HepG2 (cell line): ENCODE measurements at regions not wholly inside any gene's neighbourhood (a gene's known extent, or its start where the extent isn't known, plus 50 kb on each side); places are given as distances from the start of the nearest gene placed in this dataset.

Experiments
- ATAC-seq: fragments of 200-7000 bp; cut with Tn5 transposase; 3 replicates; pipeline ENCODE4 v1.9.1; 2020; ENCODE audit warnings: mild to moderate bottlenecking, moderate library complexity
- BruUV-seq: library from RNA; stranded (reverse); fragments of 400-500 nt; replicated peaks from 2 replicates; lab custom pipeline; 2021; lab: Mats Ljungman, UMichigan
- CTCF ChIA-PET: fragments of 300-600 bp; formaldehyde crosslinking; extraction: SDS; loops from one replicate; lab custom pipeline; 2021; ENCODE audit warnings: low total read pairs, inconsistent platforms, low intra/inter-chr PET ratio; lab: Yijun Ruan, JAX
- POLR2A ChIA-PET: fragments of 350-600 bp; sonication (Branson Sonifier 250); formaldehyde crosslinking; loops from one replicate; lab custom pipeline; 2020; ENCODE audit warnings: antibody characterized with exemption, inconsistent platforms; lab: Yijun Ruan, JAX
- DNase-seq: peaks from one replicate; pipeline ENCODE4 v3.0.0-alpha.2; 2015; ENCODE audit warnings: low spot score
- FAIRE-seq: peaks from 3 replicates; lab custom pipeline; 2011; peaks lifted over from hg19 to GRCh38; lab: Jason Lieb, UNC
- H2AFZ ChIP-seq: one replicate; pipeline ENCODE4 v1.6.1; 2011; ENCODE audit warnings: low read length, inconsistent platforms
- H3K27ac ChIP-seq: fragments of 300-600 bp; 3 replicates; pipeline ENCODE4 v1.8.0; 2011; ENCODE audit warnings: mixed run types, mild to moderate bottlenecking, mixed read lengths, low read length, inconsistent platforms; ENCODE audit not compliant: insufficient read depth; ENCODE audit errors: extremely low read length
- H3K27me3 ChIP-seq, 2 experiments: fragments of 200-600 bp in 1 of 2; 2 replicates in 1 of 2; 3 replicates in 1 of 2; pipeline versions ENCODE4 v1.6.0 to v1.8.0; 2011; ENCODE audit warnings: low read length in 2 of 2, mild to moderate bottlenecking in 2 of 2, moderate library complexity in 2 of 2, inconsistent platforms in 1 of 2; ENCODE audit not compliant: insufficient read depth in 2 of 2, control insufficient read depth in 1 of 2
- H3K36me3 ChIP-seq, 2 experiments: fragments of 200-600 bp in 1 of 2; replicated peaks in 1 of 2; 2 replicates in 1 of 2; 3 replicates in 1 of 2; pipeline versions ENCODE4 v1.5.1 to v1.8.0; 2011; ENCODE audit warnings: low read length in 2 of 2, inconsistent platforms in 1 of 2; ENCODE audit not compliant: insufficient read depth in 2 of 2, control insufficient read depth in 1 of 2
- H3K4me1 ChIP-seq: 2 replicates; pipeline ENCODE4 v1.5.1; 2012; ENCODE audit warnings: low read length, inconsistent platforms; ENCODE audit not compliant: insufficient read depth
- H3K4me2 ChIP-seq: 2 replicates; pipeline ENCODE4 v1.6.0; 2011; ENCODE audit warnings: low read depth, low read length, inconsistent platforms
- H3K4me3 ChIP-seq, 3 experiments: fragments of 200-600 bp in 1 of 3; sonication (generic), shearing (Covaris generic) in 1 of 3; replicated peaks in 1 of 3; 2 replicates each; pipeline ENCODE4 v1.5.1; 2011 to 2016; ENCODE audit warnings: low read length in 3 of 3, inconsistent platforms in 2 of 3, low read depth in 2 of 3, mild to moderate bottlenecking in 2 of 3, control low read depth in 1 of 3, mixed read lengths in 1 of 3; ENCODE audit not compliant: insufficient read depth in 1 of 3
- H3K79me2 ChIP-seq: one replicate; pipeline ENCODE4 v1.6.1; 2011; ENCODE audit warnings: low read length, inconsistent platforms; ENCODE audit not compliant: insufficient read depth
- H3K9ac ChIP-seq: 2 replicates; pipeline ENCODE4 v1.6.0; 2011; ENCODE audit warnings: mild to moderate bottlenecking, low read depth, low read length, inconsistent platforms; ENCODE audit not compliant: insufficient read depth
- H3K9me3 ChIP-seq: 2 replicates; pipeline ENCODE4 v1.5.1; 2012; ENCODE audit warnings: mild to moderate bottlenecking, low read length
- H4K20me1 ChIP-seq: 2 replicates; pipeline ENCODE4 v1.6.0; 2011; ENCODE audit warnings: inconsistent platforms, mild to moderate bottlenecking, low read length, moderate library complexity; ENCODE audit not compliant: insufficient read depth
- KLF12 ChIP-seq: sonication (generic); formaldehyde crosslinking; IDR thresholded peaks from 2 replicates; pipeline ENCODE4 v1.4.0; 2020; ENCODE audit warnings: missing genetic modification reagents, borderline replicate concordance
- MED1 ChIP-seq: sonication (generic); formaldehyde crosslinking; IDR thresholded peaks from 2 replicates; pipeline ENCODE4 v1.4.0; 2020; ENCODE audit warnings: missing genetic modification reagents
- MED8 ChIP-seq: sonication (generic); formaldehyde crosslinking; IDR thresholded peaks from 2 replicates; pipeline ENCODE4 v1.8.1; 2023; ENCODE audit warnings: mild to moderate bottlenecking, missing genetic modification reagents; ENCODE audit not compliant: insufficient replicate concordance
- MNT ChIP-seq: fragments of 450-650 bp; IDR thresholded peaks from 2 replicates; pipeline ENCODE4 v1.6.1; 2016
- SALL1 ChIP-seq: sonication (generic); formaldehyde crosslinking; IDR thresholded peaks from 2 replicates; pipeline ENCODE4 v1.8.0; 2022; ENCODE audit warnings: mild to moderate bottlenecking, missing genetic modification reagents
- TCF12 ChIP-seq, 2 experiments: fragments of 450-650 bp in 1 of 2; sonication (generic) in 1 of 2; formaldehyde crosslinking in 1 of 2; IDR thresholded peaks; 2 replicates each; pipeline versions ENCODE4 v1.6.1 to v1.8.0; 2017 to 2022; ENCODE audit warnings: antibody characterized with exemption in 1 of 2, mild to moderate bottlenecking in 1 of 2, missing genetic modification reagents in 1 of 2, moderate library complexity in 1 of 2
- TGIF2 ChIP-seq: IDR thresholded peaks from 2 replicates; pipeline ENCODE4 v1.6.1; 2016; ENCODE audit warnings: control low read depth, missing compliant biosample characterization
- THAP7 ChIP-seq: sonication (generic); formaldehyde crosslinking; IDR thresholded peaks from 2 replicates; pipeline ENCODE4 v1.8.1; 2023; ENCODE audit warnings: mild to moderate bottlenecking, missing genetic modification reagents
- TRIM24 ChIP-seq: sonication (generic); formaldehyde crosslinking; IDR thresholded peaks from 2 replicates; pipeline ENCODE4 v1.8.0; 2022; ENCODE audit warnings: mild to moderate bottlenecking, missing genetic modification reagents
- WGBS: methylation state at CpG from one replicate; pipeline ENCODE4 v1.1.6; 2017; ENCODE audit warnings: low lambda C conversion rate; 5-methylcytosine and 5-hydroxymethylcytosine counted together
- in situ Hi-C: cut with HindIII; loops from 2 replicates; pipeline ENCODE4 v1.10.0; 2017; ENCODE audit warnings: low pct_unique_long_range_greater_than_20kb; ENCODE audit not compliant: extremely low pct_ligation_motif_present
- intact Hi-C: fragments of 100-400 bp; cut with micrococcal nuclease; formaldehyde crosslinking; loops from one replicate; pipeline ENCODE4 v1.10.0; 2022; ENCODE audit not compliant: unreplicated experiment

GRCh38 chr17:5921512-5922282, 148.5 kb upstream of the WSCD1 start:
- no TSS peak for BruUV-seq
- no peaks in the 10 kb centered on the region for H3K27me3 ChIP-seq
- no peak overlapping the region for H3K9ac ChIP-seq
- in situ Hi-C loops, result no loop called here
- no peaks in the 10 kb centered on the region for H3K36me3 ChIP-seq
- H2AFZ ChIP-seq, result no peak overlapping the region
- H3K79me2 ChIP-seq, result no peaks in the 10 kb centered on the region
- no peaks in the 10 kb centered on the region for H4K20me1 ChIP-seq
- DNase-seq, result no peak
- ChIA-PET POLR2A (no interaction called here), CTCF (no interaction called here)
- intact Hi-C loops, result no loop called here
- no peak for TF ChIP-seq THAP7 (CRISPR knock-in tag)
- TF ChIP-seq SALL1 (CRISPR knock-in tag), result no peak
- no peak for TF ChIP-seq TRIM24
- TF ChIP-seq TGIF2 (CRISPR knock-in tag), result no peak
- TF ChIP-seq MED8 (CRISPR knock-in tag), result no peak
- TF ChIP-seq KLF12, result no peak
- TF ChIP-seq MED1, result no peak
- H3K9me3 ChIP-seq, result no peaks in the 10 kb centered on the region
- ATAC-seq, result no peak
- no peak overlapping the region for H3K4me2 ChIP-seq
- no peak overlapping the region for H3K4me3 ChIP-seq
- FAIRE-seq, result no peak
- whole genome bisulfite sequencing, result 34% methylated on average over 11 of the region's 13 CpGs
- H3K27ac ChIP-seq, result no peak overlapping the region
- no peaks in the 10 kb centered on the region for H3K4me1 ChIP-seq

- no peak for TF ChIP-seq TCF12 (IDR thresholded peaks at IDR 0.05)
- TF ChIP-seq TCF12 (CRISPR knock-in tag; IDR thresholded peaks at IDR 0.05), result no peak
- TF ChIP-seq MNT, result peak; percentile 54
- H2AFZ ChIP-seq, result no peak overlapping the region
- DNase-seq (no peak), FAIRE-seq (no peak), ATAC-seq (no peak)
- no peaks in the 10 kb centered on the region for H3K27me3 ChIP-seq
- ChIA-PET POLR2A (no interaction called here), CTCF (no interaction called here)
- no peak overlapping the region for H3K27ac ChIP-seq
- no peak overlapping the region for H3K9ac ChIP-seq
- in situ Hi-C loops, result no loop called here
- H4K20me1 ChIP-seq, result no peaks in the 10 kb centered on the region
- no peak overlapping the region for H3K4me2 ChIP-seq
- no peaks in the 10 kb centered on the region for H3K4me1 ChIP-seq
- H3K79me2 ChIP-seq, result no peaks in the 10 kb centered on the region
- H3K4me3 ChIP-seq, result no peak overlapping the region
- 0% methylated on average over 1 of the region's 10 CpGs for WGBS
- intact Hi-C loops, result no loop called here
- no peaks in the 10 kb centered on the region for H3K36me3 ChIP-seq
- BruUV-seq, result no TSS peak
- H3K9me3 ChIP-seq, result no peaks in the 10 kb centered on the region
These were observed 147.7 kb upstream of the WSCD1 start for GRCh38 chr17:5922476-5922875.
